K562 (cell line): ENCODE measurements at regions not wholly inside any gene's neighbourhood (a gene's known extent, or its start where the extent isn't known, plus 50 kb on each side); places are given as distances from the start of the nearest gene placed in this dataset.

Experiments
- ATF7 ChIP-seq: fragments of 450-650 bp; IDR thresholded peaks from 2 replicates; pipeline ENCODE4 v1.7.1; 2014; ENCODE audit warnings: mild to moderate bottlenecking, moderate library complexity
- EGR1 ChIP-seq: fragments of 450-650 bp; conservative IDR thresholded peaks from 2 replicates; pipeline ENCODE4 v1.6.1; 2017; ENCODE audit warnings: mild to moderate bottlenecking
- FOS ChIP-seq: IDR thresholded peaks from 3 replicates; pipeline ENCODE4 v1.6.1; 2011; ENCODE audit not compliant: insufficient read length; ENCODE audit errors: extremely low read depth
- GATAD2A ChIP-seq: fragments of 450-650 bp; IDR thresholded peaks from 2 replicates; pipeline ENCODE4 v1.6.1; 2017
- NR2C1 ChIP-seq, 2 experiments: fragments of 450-650 bp; IDR thresholded peaks; 2 replicates each; pipeline ENCODE4 v1.6.1; 2017; ENCODE audit warnings: mild to moderate bottlenecking in 2 of 2, antibody characterized with exemption in 1 of 2, inconsistent platforms in 1 of 2, missing compliant biosample characterization in 1 of 2, missing genetic modification characterization in 1 of 2
- POLR2AphosphoS5 ChIP-seq: IDR thresholded peaks from 2 replicates; pipeline ENCODE4 v1.6.1; 2011; ENCODE audit warnings: mild to moderate bottlenecking, low read depth, low read length, moderate library complexity; ENCODE audit not compliant: control insufficient read depth, insufficient read depth
- TBL1XR1 ChIP-seq, 2 experiments: IDR thresholded peaks; 2 replicates each; pipeline ENCODE4 v1.6.1; 2012; ENCODE audit warnings: improper control_type of control experiment in 2 of 2, low read length in 2 of 2, mild to moderate bottlenecking in 1 of 2
- ZNF232 ChIP-seq: sonication (generic); formaldehyde crosslinking; IDR thresholded peaks from 2 replicates; pipeline ENCODE4 v1.8.0; 2022; ENCODE audit warnings: mild to moderate bottlenecking, missing genetic modification reagents
- TF ChIP-seq, protein P1 (sequence below), 3 experiments: IDR thresholded peaks in 2 of 3; conservative IDR thresholded peaks in 1 of 3; 2 replicates each; pipeline ENCODE4 v1.5.1; 2011 to 2012; ENCODE audit warnings: low read length in 3 of 3, mild to moderate bottlenecking in 3 of 3, control low read depth in 2 of 3, improper control_type of control experiment in 1 of 3, inconsistent platforms in 1 of 3, low read depth in 1 of 3, mixed read lengths in 1 of 3, moderate library complexity in 1 of 3; ENCODE audit not compliant: insufficient read depth in 2 of 3

DNA sequence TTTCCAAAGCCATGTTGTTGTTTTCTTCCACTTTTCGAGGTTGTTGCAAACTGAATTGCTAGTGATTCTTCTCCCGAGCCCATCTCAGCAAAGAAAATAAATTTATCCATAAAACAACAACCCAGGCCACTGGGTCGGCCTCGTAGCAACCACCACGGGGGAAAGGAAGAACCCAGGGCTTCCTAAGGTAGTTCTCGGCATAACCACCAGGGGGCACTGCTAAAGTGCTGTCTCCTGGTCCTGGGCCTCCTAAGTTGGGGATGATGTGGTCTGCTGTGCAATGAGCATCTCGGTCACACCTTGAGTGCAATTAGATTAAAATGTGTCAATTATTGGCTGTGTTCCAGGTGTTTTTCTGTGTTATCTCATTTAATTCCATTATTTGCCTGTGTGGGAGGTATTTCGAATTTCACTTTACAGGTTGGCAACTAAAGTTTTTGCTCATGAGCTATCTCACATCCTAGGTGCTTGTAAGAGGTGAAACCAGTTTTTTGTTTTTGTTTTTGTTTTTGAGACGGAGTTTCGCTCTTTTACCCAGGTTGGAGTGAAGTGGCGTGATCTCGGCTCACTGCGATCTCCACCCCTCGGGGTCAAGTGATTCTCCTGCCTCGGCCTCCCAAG is 102.8 kb upstream of the DAP start:
- TF ChIP-seq FOS: no peak
- no peak for TF ChIP-seq GATAD2A
- TF ChIP-seq, protein P1, sequence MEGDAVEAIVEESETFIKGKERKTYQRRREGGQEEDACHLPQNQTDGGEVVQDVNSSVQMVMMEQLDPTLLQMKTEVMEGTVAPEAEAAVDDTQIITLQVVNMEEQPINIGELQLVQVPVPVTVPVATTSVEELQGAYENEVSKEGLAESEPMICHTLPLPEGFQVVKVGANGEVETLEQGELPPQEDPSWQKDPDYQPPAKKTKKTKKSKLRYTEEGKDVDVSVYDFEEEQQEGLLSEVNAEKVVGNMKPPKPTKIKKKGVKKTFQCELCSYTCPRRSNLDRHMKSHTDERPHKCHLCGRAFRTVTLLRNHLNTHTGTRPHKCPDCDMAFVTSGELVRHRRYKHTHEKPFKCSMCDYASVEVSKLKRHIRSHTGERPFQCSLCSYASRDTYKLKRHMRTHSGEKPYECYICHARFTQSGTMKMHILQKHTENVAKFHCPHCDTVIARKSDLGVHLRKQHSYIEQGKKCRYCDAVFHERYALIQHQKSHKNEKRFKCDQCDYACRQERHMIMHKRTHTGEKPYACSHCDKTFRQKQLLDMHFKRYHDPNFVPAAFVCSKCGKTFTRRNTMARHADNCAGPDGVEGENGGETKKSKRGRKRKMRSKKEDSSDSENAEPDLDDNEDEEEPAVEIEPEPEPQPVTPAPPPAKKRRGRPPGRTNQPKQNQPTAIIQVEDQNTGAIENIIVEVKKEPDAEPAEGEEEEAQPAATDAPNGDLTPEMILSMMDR (IDR thresholded peaks at IDR 0.05 in 2 of 3, conservative IDR thresholded peaks at IDR 0.05 in 1 of 3; ENCODE audit: insufficient read depth in 2 of 3, low read depth in 1 of 3, low read length in 3 of 3): peak; percentile 84 to 97 (median 84)
- TF ChIP-seq TBL1XR1 (IDR thresholded peaks at IDR 0.05; ENCODE audit: low read length in 2 of 2): no peak
- no peak for TF ChIP-seq ATF7
- TF ChIP-seq NR2C1 (IDR thresholded peaks at IDR 0.05): no peak
- TF ChIP-seq NR2C1 (tag; IDR thresholded peaks at IDR 0.05): no peak
- TF ChIP-seq EGR1: no peak
- TF ChIP-seq POLR2AphosphoS5: no peak
- TF ChIP-seq ZNF232 (CRISPR knock-in tag): no peak
